H9 (cell line): ENCODE measurements at regions not wholly inside any gene's neighbourhood (a gene's known extent, or its start where the extent isn't known, plus 50 kb on each side); places are given as distances from the start of the nearest gene placed in this dataset.

Experiments
- DNase-seq: peaks from one replicate; pipeline ENCODE4 v3.0.0-alpha.2; 2017
- H2AFZ ChIP-seq: one replicate; pipeline ENCODE4 v1.6.1; 2013; ENCODE audit warnings: mild to moderate bottlenecking, low read length, control low read depth, moderate library complexity
- H2AK5ac ChIP-seq: 2 replicates; pipeline ENCODE4 v1.6.1; 2013; ENCODE audit warnings: low read length, control low read depth, mixed read lengths; ENCODE audit not compliant: insufficient read length
- H2BK120ac ChIP-seq: one replicate; pipeline ENCODE4 v1.6.1; 2013; ENCODE audit warnings: low read depth, mild to moderate bottlenecking, low read length, control low read depth, inconsistent platforms; ENCODE audit not compliant: poor library complexity, severe bottlenecking
- H2BK12ac ChIP-seq: 2 replicates; pipeline ENCODE4 v1.6.1; 2013; ENCODE audit warnings: low read length, control low read depth, mixed read lengths, low read depth; ENCODE audit not compliant: insufficient read length
- H2BK15ac ChIP-seq: 2 replicates; pipeline ENCODE4 v1.6.1; 2013; ENCODE audit warnings: low read depth, low read length, control low read depth
- H2BK20ac ChIP-seq: one replicate; pipeline ENCODE4 v1.6.1; 2013; ENCODE audit warnings: low read depth, mild to moderate bottlenecking, low read length, control low read depth, inconsistent platforms; ENCODE audit not compliant: poor library complexity, severe bottlenecking
- H2BK5ac ChIP-seq: 2 replicates; pipeline ENCODE4 v1.6.1; 2013; ENCODE audit warnings: low read length, control low read depth, mixed read lengths; ENCODE audit not compliant: insufficient read length
- H3K14ac ChIP-seq: 2 replicates; pipeline ENCODE4 v1.6.1; 2013; ENCODE audit warnings: low read length, control low read depth; ENCODE audit not compliant: insufficient read depth
- H3K18ac ChIP-seq: 2 replicates; pipeline ENCODE4 v1.6.1; 2013; ENCODE audit warnings: low read depth, mild to moderate bottlenecking, mixed read lengths, low read length, control low read depth; ENCODE audit not compliant: insufficient read length
- H3K23ac ChIP-seq: 2 replicates; pipeline ENCODE4 v1.6.1; 2013; ENCODE audit warnings: low read length, control low read depth, mixed read lengths, low read depth; ENCODE audit not compliant: insufficient read length
- H3K23me2 ChIP-seq: 2 replicates; pipeline ENCODE4 v1.6.1; 2013; ENCODE audit warnings: low read depth, mild to moderate bottlenecking, mixed read lengths, low read length, control low read depth; ENCODE audit not compliant: insufficient read length, poor library complexity, severe bottlenecking
- H3K27ac ChIP-seq: 2 replicates; pipeline ENCODE4 v1.5.1; 2013; ENCODE audit warnings: low read length, control low read depth, mixed read lengths, low read depth; ENCODE audit not compliant: insufficient read length
- H3K27me3 ChIP-seq: 2 replicates; pipeline ENCODE4 v1.6.1; 2013; ENCODE audit warnings: low read length, control low read depth, inconsistent platforms; ENCODE audit not compliant: insufficient read depth
- H3K4ac ChIP-seq: 2 replicates; pipeline ENCODE4 v1.6.1; 2013; ENCODE audit warnings: low read depth, mild to moderate bottlenecking, control low read depth, inconsistent platforms, low read length, moderate library complexity
- H3K4me1 ChIP-seq: 2 replicates; pipeline ENCODE4 v1.6.1; 2013; ENCODE audit warnings: low read length, control low read depth, inconsistent platforms; ENCODE audit not compliant: insufficient read depth
- H3K4me2 ChIP-seq: 2 replicates; pipeline ENCODE4 v1.6.1; 2013; ENCODE audit warnings: low read length, control low read depth, mixed read lengths; ENCODE audit not compliant: insufficient read length, insufficient read depth
- H3K56ac ChIP-seq: 2 replicates; pipeline ENCODE4 v1.6.1; 2013; ENCODE audit warnings: low read depth, mild to moderate bottlenecking, mixed read lengths, low read length, control low read depth; ENCODE audit not compliant: insufficient read length
- H3K79me1 ChIP-seq: 2 replicates; pipeline ENCODE4 v1.6.1; 2013; ENCODE audit warnings: low read depth, mild to moderate bottlenecking, moderate library complexity, low read length, control low read depth, inconsistent platforms; ENCODE audit not compliant: insufficient read depth, poor library complexity, severe bottlenecking
- H3K79me2 ChIP-seq: 2 replicates; pipeline ENCODE4 v1.6.1; 2013; ENCODE audit warnings: low read length, control low read depth, inconsistent platforms; ENCODE audit not compliant: insufficient read depth
- H3K9ac ChIP-seq: 2 replicates; pipeline ENCODE4 v1.6.1; 2013; ENCODE audit warnings: low read length, control low read depth, mixed read lengths; ENCODE audit not compliant: insufficient read length; ENCODE audit errors: extremely low read depth
- H3K9me3 ChIP-seq: one replicate; pipeline ENCODE4 v1.6.1; 2013; ENCODE audit warnings: low read depth, low read length, inconsistent platforms; ENCODE audit not compliant: control insufficient read depth
- H3T11ph ChIP-seq: one replicate; pipeline ENCODE4 v1.6.1; 2013; ENCODE audit warnings: mild to moderate bottlenecking, low read length, control low read depth, inconsistent platforms
- H4K20me1 ChIP-seq: one replicate; pipeline ENCODE4 v1.6.1; 2013; ENCODE audit not compliant: control insufficient read depth, insufficient read length, insufficient read depth
- H4K5ac ChIP-seq: 2 replicates; pipeline ENCODE4 v1.6.1; 2013; ENCODE audit warnings: low read depth, mild to moderate bottlenecking, mixed read lengths, low read length, control low read depth; ENCODE audit not compliant: insufficient read length
- H4K8ac ChIP-seq: replicated peaks from 2 replicates; pipeline ENCODE4 v1.6.1; 2013; ENCODE audit warnings: low read length, control low read depth, mixed read lengths, low read depth; ENCODE audit not compliant: insufficient read length
- H4K91ac ChIP-seq: 2 replicates; pipeline ENCODE4 v1.6.1; 2013; ENCODE audit warnings: low read depth, mild to moderate bottlenecking, moderate library complexity, mixed read lengths, low read length, control low read depth; ENCODE audit not compliant: insufficient read length
- H3K27ac Mint-ChIP-seq, 3 experiments: 2 replicates in 2 of 3; 3 replicates in 1 of 3; pipeline ENCODE4 v1.8.0; 2020 to 2021; ENCODE audit warnings: mixed read lengths in 3 of 3, mild to moderate bottlenecking in 1 of 3, moderate library complexity in 1 of 3
- H3K27me3 Mint-ChIP-seq: 2 replicates; pipeline ENCODE4 v1.8.0; 2021; ENCODE audit warnings: low read depth, mild to moderate bottlenecking, moderate library complexity, mixed read lengths
- H3K36me3 Mint-ChIP-seq, 3 experiments: 2 replicates in 2 of 3; 3 replicates in 1 of 3; pipeline ENCODE4 v1.8.0; 2020 to 2021; ENCODE audit warnings: low read depth in 3 of 3, mixed read lengths in 3 of 3; ENCODE audit not compliant: insufficient read depth in 1 of 3
- H3K4me1 Mint-ChIP-seq, 2 experiments: 2 replicates each; pipeline ENCODE4 v1.8.0; 2020; ENCODE audit warnings: mixed read lengths in 2 of 2
- H3K4me3 Mint-ChIP-seq, 2 experiments: 2 replicates in 1 of 2; 3 replicates in 1 of 2; pipeline ENCODE4 v1.8.0; 2020 to 2021; ENCODE audit warnings: mild to moderate bottlenecking in 2 of 2, mixed read lengths in 2 of 2, moderate library complexity in 1 of 2
- H3K9me3 Mint-ChIP-seq, 2 experiments: 2 replicates in 1 of 2; 3 replicates in 1 of 2; pipeline ENCODE4 v1.8.0; 2020; ENCODE audit warnings: mild to moderate bottlenecking in 2 of 2, mixed read lengths in 2 of 2, moderate library complexity in 1 of 2
- WGBS: extraction: QIAGEN DNeasy Blood & Tissue Kit; methylation state at CpG from one replicate; pipeline ENCODE4 v1.1.7; 2013; ENCODE audit warnings: missing lambda C conversion rate, low lambda C conversion rate, mixed read lengths; ENCODE audit not compliant: insufficient read length; ENCODE audit errors: extremely low coverage; 5-methylcytosine and 5-hydroxymethylcytosine counted together
- TF ChIP-seq, protein P1 (sequence below): fragments of 200-600 bp; sonication (generic); conservative IDR thresholded peaks from 3 replicates; pipeline ENCODE4 v1.8.0; 2021; ENCODE audit warnings: antibody characterized with exemption, mild to moderate bottlenecking

DNA sequence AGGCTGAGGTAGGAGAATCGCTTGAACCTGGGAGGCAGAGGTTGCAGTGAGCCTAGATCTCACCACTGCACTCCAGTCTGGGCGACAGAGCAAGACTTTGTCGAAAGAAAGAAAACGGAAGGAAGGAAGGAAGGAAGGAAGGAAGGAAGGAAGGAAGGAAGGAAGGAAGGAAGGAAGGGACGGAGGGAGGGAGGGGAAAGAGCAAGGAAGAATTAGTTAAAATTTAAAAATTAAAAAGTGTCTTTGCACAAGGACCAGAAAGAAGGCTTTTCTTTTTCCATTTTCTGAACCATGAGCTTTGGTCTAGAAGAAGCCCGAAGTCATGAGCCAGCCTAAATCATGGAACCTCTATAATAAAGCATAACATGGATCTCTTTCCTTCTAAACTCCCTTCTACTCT lies 138.2 kb upstream of the DNAJC10 start:
- no CpG with 5 or more reads among the region's 6 CpGs for WGBS
- Histone ChIP-seq H2BK15ac (no peak overlapping the region), H2AFZ (no peak overlapping the region), H3K23me2 (no peaks in the 10 kb centered on the region), H3K14ac (no peak overlapping the region), H4K20me1 (no peaks in the 10 kb centered on the region), H3K23ac (no peak overlapping the region), H4K5ac (no peak overlapping the region), H4K91ac (no peak overlapping the region), H3K27ac (no peak overlapping the region), H2BK120ac (no peak overlapping the region), H4K8ac (no peak overlapping the region), H3K4me2 (no peak overlapping the region), H3K9me3 (no peaks in the 10 kb centered on the region), H3K9ac (no peak overlapping the region), H3T11ph (no peak overlapping the region), H2BK12ac (no peak overlapping the region), H3K4me1 (no peaks in the 10 kb centered on the region), H3K4ac (no peak overlapping the region), H2BK20ac (no peak overlapping the region), H2BK5ac (no peak overlapping the region), H3K18ac (no peak overlapping the region), H3K79me1 (no peaks in the 10 kb centered on the region), H3K56ac (no peak overlapping the region), H2AK5ac (no peak overlapping the region), H3K79me2 (no peaks in the 10 kb centered on the region), H3K27me3 (no peaks in the 10 kb centered on the region)
- no peaks in the 10 kb centered on the region for H3K9me3 Mint-ChIP-seq
- DNase-seq = no peak
- H3K4me1 Mint-ChIP-seq = no peaks in the 10 kb centered on the region
- no peak overlapping the region for H3K4me3 Mint-ChIP-seq
- TF ChIP-seq, protein P1, sequence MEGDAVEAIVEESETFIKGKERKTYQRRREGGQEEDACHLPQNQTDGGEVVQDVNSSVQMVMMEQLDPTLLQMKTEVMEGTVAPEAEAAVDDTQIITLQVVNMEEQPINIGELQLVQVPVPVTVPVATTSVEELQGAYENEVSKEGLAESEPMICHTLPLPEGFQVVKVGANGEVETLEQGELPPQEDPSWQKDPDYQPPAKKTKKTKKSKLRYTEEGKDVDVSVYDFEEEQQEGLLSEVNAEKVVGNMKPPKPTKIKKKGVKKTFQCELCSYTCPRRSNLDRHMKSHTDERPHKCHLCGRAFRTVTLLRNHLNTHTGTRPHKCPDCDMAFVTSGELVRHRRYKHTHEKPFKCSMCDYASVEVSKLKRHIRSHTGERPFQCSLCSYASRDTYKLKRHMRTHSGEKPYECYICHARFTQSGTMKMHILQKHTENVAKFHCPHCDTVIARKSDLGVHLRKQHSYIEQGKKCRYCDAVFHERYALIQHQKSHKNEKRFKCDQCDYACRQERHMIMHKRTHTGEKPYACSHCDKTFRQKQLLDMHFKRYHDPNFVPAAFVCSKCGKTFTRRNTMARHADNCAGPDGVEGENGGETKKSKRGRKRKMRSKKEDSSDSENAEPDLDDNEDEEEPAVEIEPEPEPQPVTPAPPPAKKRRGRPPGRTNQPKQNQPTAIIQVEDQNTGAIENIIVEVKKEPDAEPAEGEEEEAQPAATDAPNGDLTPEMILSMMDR = no peak
- H3K36me3 Mint-ChIP-seq = no peaks in the 10 kb centered on the region
- no peak overlapping the region; a peak in 1 of 7 replicates for H3K27ac Mint-ChIP-seq
- H3K27me3 Mint-ChIP-seq = no peaks in the 10 kb centered on the region
